KMS-11 (cell line): ENCODE measurements at regions not wholly inside any gene's neighbourhood (a gene's known extent, or its start where the extent isn't known, plus 50 kb on each side); places are given as distances from the start of the nearest gene placed in this dataset.

Source experiments
- H2AFZ ChIP-seq: fragments of 200-600 bp; sonication (generic); 2 replicates; pipeline ENCODE4 v1.6.1; 2016; ENCODE audit warnings: antibody characterized with exemption, mixed run types, low read depth
- H3K27ac ChIP-seq: fragments of 200-600 bp; sonication (generic); 2 replicates; pipeline ENCODE4 v1.6.1; 2016; ENCODE audit warnings: mild to moderate bottlenecking, mixed run types
- H3K27me3 ChIP-seq: fragments of 200-600 bp; sonication (generic); 2 replicates; pipeline ENCODE4 v1.6.1; 2017; ENCODE audit warnings: mild to moderate bottlenecking, low read depth, mixed run types, moderate library complexity; ENCODE audit not compliant: insufficient read depth
- H3K36me3 ChIP-seq: fragments of 200-600 bp; sonication (generic); 2 replicates; pipeline ENCODE4 v1.6.1; 2017; ENCODE audit warnings: mild to moderate bottlenecking, mixed run types; ENCODE audit not compliant: insufficient read depth
- H3K4me1 ChIP-seq: fragments of 200-600 bp; sonication (generic); 2 replicates; pipeline ENCODE4 v1.6.1; 2016; ENCODE audit warnings: mild to moderate bottlenecking, low read depth, mixed run types; ENCODE audit not compliant: poor library complexity, severe bottlenecking
- H3K4me2 ChIP-seq: fragments of 200-600 bp; sonication (generic); 2 replicates; pipeline ENCODE4 v1.7.0; 2016; ENCODE audit warnings: mild to moderate bottlenecking, mixed run types
- H3K4me3 ChIP-seq: fragments of 200-600 bp; sonication (generic); IDR thresholded peaks from 2 replicates; pipeline ENCODE4 v1.6.1; 2017; ENCODE audit warnings: low read depth, low read length, mixed read lengths; ENCODE audit not compliant: insufficient read depth
- H3K79me2 ChIP-seq: fragments of 200-600 bp; sonication (generic); 2 replicates; pipeline ENCODE4 v1.6.1; 2016; ENCODE audit warnings: low read depth, mixed run types; ENCODE audit not compliant: insufficient read depth
- H3K9ac ChIP-seq: fragments of 200-600 bp; sonication (generic); 2 replicates; pipeline ENCODE4 v1.6.1; 2016; ENCODE audit warnings: mild to moderate bottlenecking, mixed run types
- H4K20me1 ChIP-seq: fragments of 200-600 bp; sonication (generic); 2 replicates; pipeline ENCODE4 v1.6.1; 2016; ENCODE audit warnings: mild to moderate bottlenecking, mixed run types; ENCODE audit not compliant: insufficient read depth
- CTCF ChIP-seq: fragments of 200-600 bp; sonication (generic); conservative IDR thresholded peaks from 2 replicates; pipeline ENCODE4 v1.6.1; 2017; ENCODE audit warnings: low read depth, mild to moderate bottlenecking, antibody characterized with exemption, low read length, moderate library complexity, mixed read lengths

- Histone ChIP-seq H3K27ac (no peak overlapping the region), H3K4me1 (no peaks in the 10 kb centered on the region), H3K27me3 (no peaks in the 10 kb centered on the region), H3K4me2 (no peak overlapping the region), H3K4me3 (no peak overlapping the region), H2AFZ (no peak overlapping the region), H3K9ac (no peak overlapping the region), H3K36me3 (no peaks in the 10 kb centered on the region), H4K20me1 (no peaks in the 10 kb centered on the region), H3K79me2 (no peaks in the 10 kb centered on the region)
- TF ChIP-seq CTCF, result no peak
These were observed 322.3 kb downstream of the CHRM3 start for GRCh38 chr1:239708622-239709021.

- no peaks in the 10 kb centered on the region for H3K79me2 ChIP-seq
- no peaks in the 10 kb centered on the region for H3K27me3 ChIP-seq
- no peaks in the 10 kb centered on the region for H3K4me1 ChIP-seq
- no peaks in the 10 kb centered on the region for H3K36me3 ChIP-seq
- H4K20me1 ChIP-seq, result no peaks in the 10 kb centered on the region
- no peak overlapping the region for H3K27ac ChIP-seq
- no peak overlapping the region for H3K4me3 ChIP-seq
- no peak overlapping the region for H3K9ac ChIP-seq
- no peak overlapping the region for H2AFZ ChIP-seq
- no peak overlapping the region for H3K4me2 ChIP-seq
- TF ChIP-seq CTCF, result no peak
These were observed 325.4 kb downstream of the CHRM3 start for GRCh38 chr1:239711768-239712167.

GRCh38 chr1:239717097-239717917, 330.9 kb downstream of the CHRM3 start:
- Histone ChIP-seq H3K79me2 (no peaks in the 10 kb centered on the region), H2AFZ (no peak overlapping the region), H3K4me2 (no peak overlapping the region), H3K4me1 (no peaks in the 10 kb centered on the region), H3K36me3 (no peaks in the 10 kb centered on the region), H3K4me3 (no peak overlapping the region), H3K27me3 (no peaks in the 10 kb centered on the region), H3K27ac (no peak overlapping the region), H3K9ac (no peak overlapping the region), H4K20me1 (no peaks in the 10 kb centered on the region)
- TF ChIP-seq CTCF, result no peak

- no peaks in the 10 kb centered on the region for H3K27me3 ChIP-seq
- TF ChIP-seq CTCF, result no peak
- H3K9ac ChIP-seq, result no peak overlapping the region
- no peaks in the 10 kb centered on the region for H3K79me2 ChIP-seq
- H3K4me3 ChIP-seq, result no peak overlapping the region
- no peaks in the 10 kb centered on the region for H4K20me1 ChIP-seq
- H3K4me1 ChIP-seq, result no peaks in the 10 kb centered on the region
- no peaks in the 10 kb centered on the region for H3K36me3 ChIP-seq
- H3K4me2 ChIP-seq, result no peak overlapping the region
- H3K27ac ChIP-seq, result no peak overlapping the region
- no peak overlapping the region for H2AFZ ChIP-seq
These were observed 331.5 kb downstream of the CHRM3 start for GRCh38 chr1:239717918-239718184.
